HG03108 (cell line): ENCODE measurements at regions not wholly inside any gene's neighbourhood (a gene's known extent, or its start where the extent isn't known, plus 50 kb on each side); places are given as distances from the start of the nearest gene placed in this dataset.

Source experiments
- ATAC-seq: cut with Tn5 transposase; IDR thresholded peaks from one replicate; pipeline ENCODE4 v1.9.1; 2021; ENCODE audit warnings: moderate library complexity; ENCODE audit not compliant: unreplicated experiment

GRCh38 chr7:9822458-9823290 is 1151.0 kb upstream of the PHF14 start:
- ATAC-seq: no peak

GRCh38 chr7:9835199-9835598 is 1138.5 kb upstream of the PHF14 start:
- no peak for ATAC-seq

DNA sequence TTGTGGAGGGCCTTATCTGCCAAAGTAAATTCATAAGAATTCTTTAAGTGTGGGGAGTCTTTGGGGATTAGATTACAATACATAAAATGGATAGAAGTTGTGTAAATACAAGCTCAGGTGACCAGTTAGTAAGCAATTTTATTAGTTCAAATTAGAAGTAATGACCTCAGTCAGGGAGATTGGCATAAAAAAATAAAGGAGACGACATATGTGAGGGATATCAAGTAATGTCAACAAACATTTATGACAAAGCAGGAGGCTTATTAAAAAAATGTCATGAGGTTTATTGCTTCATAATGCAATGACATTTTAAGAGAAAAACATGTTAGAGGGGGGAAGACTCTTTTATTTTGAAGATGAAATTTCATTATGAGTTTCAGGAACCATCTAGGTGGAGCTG is 1137.0 kb upstream of the PHF14 start:
- ATAC-seq: no peak

- no peak for ATAC-seq
These were observed 1131.4 kb upstream of the PHF14 start for GRCh38 chr7:9842301-9842700.

DNA sequence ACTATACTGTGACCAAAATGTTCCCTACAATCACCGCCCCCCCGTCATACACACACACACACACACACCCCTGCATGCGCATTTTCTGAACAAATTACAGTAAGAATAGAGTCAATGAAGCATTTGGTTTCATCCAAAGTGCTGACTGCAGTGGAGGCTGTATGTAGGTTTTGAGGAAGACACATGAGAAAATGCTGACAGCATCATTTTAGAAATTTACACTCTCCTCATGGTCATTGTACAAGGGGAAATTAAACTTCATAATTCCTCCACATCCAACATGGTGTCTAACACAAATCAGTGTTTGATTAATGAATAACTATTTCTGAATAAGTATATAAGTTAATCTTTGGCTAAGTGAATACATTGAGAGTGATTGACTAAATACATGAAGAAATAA is 1126.8 kb upstream of the PHF14 start:
- no peak for ATAC-seq

DNA sequence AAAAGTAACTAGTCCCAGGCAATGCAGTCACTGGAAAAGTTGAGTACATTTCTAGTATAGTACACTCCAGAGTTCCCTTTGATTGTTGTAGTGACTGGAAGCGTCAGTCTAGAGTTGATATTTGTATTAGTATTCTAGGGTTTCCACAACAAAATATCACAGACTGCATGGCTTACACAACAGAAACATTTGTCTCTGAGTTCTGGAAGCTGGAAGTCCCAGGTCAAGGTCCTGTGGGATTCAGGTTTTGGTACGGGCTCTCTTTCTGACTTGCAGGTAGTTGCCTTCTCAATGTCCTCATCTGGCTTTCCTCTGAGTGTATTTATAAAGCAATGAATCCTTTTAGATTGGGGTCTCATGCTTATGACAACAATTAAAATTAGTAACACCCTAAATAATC is 1119.1 kb upstream of the PHF14 start:
- ATAC-seq: no peak

DNA sequence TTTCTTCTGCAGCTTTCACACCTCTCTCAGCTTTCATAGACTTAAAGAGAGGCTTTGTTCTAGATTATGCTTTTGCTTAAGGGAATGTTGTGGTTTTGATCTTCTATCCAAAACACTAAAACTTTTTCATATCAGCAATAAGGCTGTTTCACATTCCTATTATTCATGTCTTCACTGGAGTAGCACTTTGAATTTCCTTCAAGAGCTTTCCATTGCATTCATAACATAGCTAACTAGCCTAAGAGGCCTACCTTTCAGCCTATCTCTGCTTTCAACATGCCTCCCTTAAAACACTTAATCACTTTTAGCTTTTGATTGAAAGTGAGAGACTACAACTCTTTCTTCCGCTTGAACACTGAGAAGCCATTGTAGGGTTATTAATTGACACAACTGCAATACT is 1117.0 kb upstream of the PHF14 start:
- no peak for ATAC-seq

DNA sequence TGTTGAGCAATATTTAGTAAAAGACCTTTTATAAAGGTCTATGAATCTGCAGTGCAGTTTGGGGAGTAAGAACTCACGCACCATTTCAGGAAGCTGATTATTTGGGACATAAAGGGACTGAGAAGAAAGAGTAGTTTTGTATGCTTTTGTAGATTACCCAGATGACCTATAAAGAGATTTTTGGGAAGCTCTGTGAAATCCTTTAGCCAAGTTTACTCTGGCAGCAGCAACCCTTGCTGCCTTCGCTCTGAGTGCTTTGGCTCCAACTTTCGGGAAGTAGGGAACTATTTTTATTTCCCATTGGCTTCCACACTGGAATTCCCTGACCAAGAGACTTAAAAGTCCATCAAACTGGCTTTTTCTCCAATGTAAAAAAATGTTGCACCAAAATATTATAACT is 1110.1 kb upstream of the PHF14 start:
- ATAC-seq: no peak

DNA sequence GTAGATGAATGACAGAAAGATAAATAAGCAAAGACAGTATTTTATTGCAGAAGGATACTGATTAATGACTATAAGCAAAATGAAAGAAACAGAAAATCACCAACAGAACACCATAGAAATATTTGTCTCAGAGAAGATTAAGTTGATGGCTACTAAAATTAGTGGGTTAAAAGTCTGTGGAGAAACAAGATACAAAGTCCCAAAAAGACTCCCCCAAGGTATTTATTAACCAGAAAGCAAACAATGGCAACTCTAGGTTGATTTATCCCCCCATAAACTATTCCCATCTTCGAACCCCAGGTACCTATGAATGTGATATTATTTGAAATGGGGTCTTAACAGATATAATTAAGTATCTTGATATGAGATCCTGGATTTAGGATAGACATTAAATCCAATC is 1104.5 kb upstream of the PHF14 start:
- ATAC-seq: no peak

DNA sequence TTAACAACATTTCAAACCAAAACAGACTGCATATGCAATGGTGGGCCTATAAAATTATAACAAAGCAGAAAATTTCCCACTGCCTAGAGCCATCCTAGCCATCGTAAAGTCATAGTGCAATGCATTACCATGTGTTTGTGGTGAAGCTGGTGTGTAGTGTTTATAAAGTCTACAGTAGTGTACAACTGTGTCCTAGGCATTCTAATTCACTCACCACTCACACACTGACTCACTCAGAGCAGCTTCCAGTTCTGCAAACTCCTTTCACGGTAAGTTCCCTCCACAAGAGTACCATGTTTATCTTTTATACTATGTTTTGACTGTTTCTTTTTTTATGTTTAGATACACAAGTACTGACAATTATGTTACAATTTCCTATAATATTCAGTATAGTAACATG is 1104.1 kb upstream of the PHF14 start:
- no peak for ATAC-seq

DNA sequence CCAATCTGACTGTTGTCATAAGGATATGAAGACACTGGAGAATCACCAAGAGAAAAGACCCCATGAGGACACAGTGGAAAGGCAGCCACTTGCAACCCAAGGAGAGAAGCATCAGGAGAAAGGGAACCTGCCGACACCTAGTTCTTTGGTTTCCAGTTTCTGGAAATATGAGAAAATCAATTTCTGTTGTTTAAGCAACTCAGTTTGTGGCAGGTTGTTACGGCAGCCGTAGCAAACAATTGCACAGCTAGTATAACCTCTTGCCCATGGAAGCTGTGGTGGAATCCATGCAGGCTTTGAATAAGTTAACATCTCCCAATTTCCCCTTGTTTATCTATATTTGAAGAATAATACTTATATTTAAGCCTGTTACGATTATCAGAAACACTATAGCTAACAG is 1103.0 kb upstream of the PHF14 start:
- no peak for ATAC-seq

DNA sequence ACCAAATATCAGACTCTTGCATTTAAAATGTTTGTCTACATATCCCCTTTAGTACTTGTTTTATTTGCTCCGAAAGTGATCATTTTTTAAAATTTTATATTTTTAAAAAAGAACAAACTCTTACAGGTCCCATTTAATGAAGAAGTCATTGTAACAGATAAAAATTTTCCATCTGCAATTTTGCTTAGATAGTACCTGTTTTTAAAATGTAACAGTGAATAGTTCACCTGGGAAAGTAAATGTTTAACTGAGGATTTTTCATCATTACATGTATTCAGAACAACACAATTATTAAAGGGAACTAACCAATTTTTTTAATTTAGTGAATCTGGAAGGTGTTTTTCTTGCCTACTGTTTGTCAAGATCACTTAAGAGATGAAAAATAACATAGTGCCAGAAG is 1099.5 kb upstream of the PHF14 start:
- ATAC-seq: no peak

DNA sequence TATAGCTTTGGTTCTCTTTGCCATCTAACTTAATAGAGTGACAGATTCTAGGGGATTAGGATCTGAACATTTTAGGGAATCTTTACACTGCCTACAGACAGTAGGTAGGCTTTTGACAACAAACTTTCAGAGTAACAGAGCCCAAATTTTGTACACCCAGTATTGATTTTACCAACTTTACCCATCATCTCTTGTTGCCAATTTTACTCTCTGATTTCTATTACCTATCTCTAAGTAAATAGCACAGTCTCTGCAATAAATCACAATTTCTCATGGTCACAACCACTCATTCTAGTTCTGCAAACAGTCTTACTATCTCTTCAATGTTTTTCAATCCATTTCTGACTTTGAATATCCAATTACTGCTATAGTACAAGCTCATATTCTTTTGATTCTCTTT is 1097.6 kb upstream of the PHF14 start:
- ATAC-seq: no peak

GRCh38 chr7:9889554-9889953 is 1084.1 kb upstream of the PHF14 start:
- no peak for ATAC-seq

- ATAC-seq: no peak
These were observed 1083.6 kb upstream of the PHF14 start for GRCh38 chr7:9890092-9890491.

- ATAC-seq: no peak
These were observed 1082.6 kb upstream of the PHF14 start for GRCh38 chr7:9891056-9891455.

DNA sequence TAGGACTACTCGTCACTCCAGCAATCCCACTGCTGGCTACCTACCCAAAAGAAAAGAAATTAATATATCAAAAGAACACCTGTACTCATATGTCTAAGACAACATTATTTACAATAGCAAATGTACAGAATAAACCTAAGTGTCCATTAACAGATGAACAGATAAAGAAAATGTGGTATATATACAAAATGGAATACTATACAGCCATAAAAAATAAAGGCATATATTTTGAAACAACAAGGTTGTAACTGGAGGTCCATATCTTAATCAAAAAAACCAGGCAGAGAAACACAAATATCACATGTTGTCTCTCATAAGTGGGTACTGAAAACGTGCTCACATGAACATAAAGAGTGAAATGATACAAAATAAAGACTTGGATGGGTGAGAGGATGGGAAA is 1073.3 kb upstream of the PHF14 start:
- ATAC-seq: no peak

DNA sequence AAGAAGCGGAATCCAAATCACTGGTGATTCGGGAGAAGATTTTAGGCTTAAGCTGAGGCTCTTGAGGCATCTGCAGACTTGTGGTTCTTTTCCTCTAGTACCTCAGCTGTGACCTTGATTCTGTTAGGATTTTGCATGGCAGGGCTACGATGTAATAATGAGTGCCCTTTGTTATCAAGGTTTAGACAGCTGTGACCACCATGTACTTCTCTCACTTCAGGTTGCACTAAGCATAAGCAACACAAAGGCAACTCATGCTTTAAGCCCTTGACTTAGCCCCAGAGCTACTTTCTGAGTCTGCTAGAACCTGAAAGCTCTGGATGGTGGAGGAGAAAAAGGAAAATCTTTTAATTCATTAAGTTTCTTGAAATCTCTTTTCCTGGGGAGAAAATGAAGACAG is 1052.3 kb upstream of the PHF14 start:
- ATAC-seq: no peak

GRCh38 chr7:9937944-9938631 is 1035.6 kb upstream of the PHF14 start:
- ATAC-seq: no peak

- no peak for ATAC-seq
These were observed 1034.5 kb upstream of the PHF14 start for GRCh38 chr7:9939176-9939575.

GRCh38 chr7:9945131-9945530 is 1028.5 kb upstream of the PHF14 start:
- ATAC-seq: no peak

GRCh38 chr7:9945857-9946256 is 1027.8 kb upstream of the PHF14 start:
- no peak for ATAC-seq

GRCh38 chr7:9955138-9955537 is 1018.5 kb upstream of the PHF14 start:
- no peak for ATAC-seq
